IMR-90 (cell line): ENCODE measurements at regions not wholly inside any gene's neighbourhood (a gene's known extent, or its start where the extent isn't known, plus 50 kb on each side); places are given as distances from the start of the nearest gene placed in this dataset.

Experiments used
- ATAC-seq: fragments of 200-7000 bp; cut with Tn5 transposase; 2 replicates; pipeline ENCODE4 v1.9.1; 2020; ENCODE audit warnings: low read depth, mild to moderate bottlenecking, moderate library complexity
- BruUV-seq: library from RNA; stranded (reverse); fragments of 400-500 nt; replicated peaks from 2 replicates; lab custom pipeline; 2021; lab: Mats Ljungman, UMichigan
- CTCF ChIA-PET: fragments of 300-600 bp; formaldehyde crosslinking; extraction: SDS; loops from one replicate; lab custom pipeline; 2021; ENCODE audit warnings: antibody characterized with exemption; lab: Yijun Ruan, JAX
- POLR2A ChIA-PET: fragments of 300-600 bp; sonication (Branson Sonifier 250); formaldehyde crosslinking; loops from one replicate; lab custom pipeline; 2022; ENCODE audit warnings: antibody characterized with exemption; ENCODE audit not compliant: unreplicated experiment; lab: Charles Lee
- DNase-seq: peaks from one replicate; pipeline ENCODE4 v3.0.0; 2013
- H2AFZ ChIP-seq: replicated peaks from 2 replicates; pipeline ENCODE3; 2013; ENCODE audit warnings: low read length, mild to moderate bottlenecking; ENCODE audit not compliant: poor library complexity
- H2AK5ac ChIP-seq: 2 replicates; pipeline ENCODE4 v1.6.1; 2013; ENCODE audit warnings: low read depth, low read length, inconsistent platforms
- H2AK9ac ChIP-seq: replicated peaks from 2 replicates; pipeline ENCODE3; 2013; ENCODE audit warnings: mild to moderate bottlenecking, low read depth, low read length, moderate library complexity; ENCODE audit not compliant: poor library complexity
- H2BK120ac ChIP-seq: 2 replicates; pipeline ENCODE4 v1.6.1; 2013; ENCODE audit warnings: low read depth, low read length, inconsistent platforms
- H2BK15ac ChIP-seq: 3 replicates; pipeline ENCODE4 v1.6.1; 2013; ENCODE audit warnings: low read depth, low read length, inconsistent platforms
- H2BK20ac ChIP-seq: 2 replicates; pipeline ENCODE4 v1.6.1; 2013; ENCODE audit warnings: low read depth, mild to moderate bottlenecking, inconsistent platforms, low read length, moderate library complexity
- H2BK5ac ChIP-seq: 2 replicates; pipeline ENCODE4 v1.6.1; 2013; ENCODE audit warnings: mild to moderate bottlenecking, low read depth, low read length, inconsistent platforms; ENCODE audit not compliant: poor library complexity, severe bottlenecking
- H3K14ac ChIP-seq: replicated peaks from 2 replicates; pipeline ENCODE4 v1.6.1; 2013; ENCODE audit warnings: low read depth, low read length, inconsistent platforms
- H3K18ac ChIP-seq: 2 replicates; pipeline ENCODE4 v1.6.1; 2013; ENCODE audit warnings: low read depth, low read length, control low read depth
- H3K23ac ChIP-seq: 2 replicates; pipeline ENCODE4 v1.6.1; 2013; ENCODE audit warnings: low read depth, low read length, inconsistent platforms
- H3K27ac ChIP-seq: 2 replicates; pipeline ENCODE4 v1.5.1; 2013; ENCODE audit warnings: mild to moderate bottlenecking, control low read depth, low read length; ENCODE audit not compliant: insufficient read depth
- H3K27me3 ChIP-seq: 2 replicates; pipeline ENCODE4 v1.6.1; 2013; ENCODE audit warnings: low read length; ENCODE audit not compliant: control insufficient read depth, insufficient read depth
- H3K36me3 ChIP-seq: 2 replicates; pipeline ENCODE4 v1.6.1; 2013; ENCODE audit warnings: low read length, mixed read lengths; ENCODE audit not compliant: control insufficient read depth, insufficient read depth
- H3K4ac ChIP-seq: 2 replicates; pipeline ENCODE4 v1.6.1; 2013; ENCODE audit warnings: low read depth, low read length, inconsistent platforms
- H3K4me1 ChIP-seq: 2 replicates; pipeline ENCODE4 v1.6.1; 2013; ENCODE audit warnings: low read length, mixed read lengths; ENCODE audit not compliant: control insufficient read depth, insufficient read depth
- H3K4me2 ChIP-seq: 2 replicates; pipeline ENCODE4 v1.6.1; 2013; ENCODE audit warnings: low read depth, mild to moderate bottlenecking, control low read depth, low read length, moderate library complexity
- H3K4me3 ChIP-seq: 2 replicates; pipeline ENCODE4 v1.5.1; 2013; ENCODE audit warnings: low read depth, mild to moderate bottlenecking, control low read depth, low read length, moderate library complexity; ENCODE audit not compliant: insufficient read depth
- H3K56ac ChIP-seq: 2 replicates; pipeline ENCODE4 v1.6.1; 2013; ENCODE audit warnings: low read length, inconsistent platforms; ENCODE audit not compliant: insufficient read depth; ENCODE audit errors: extremely low read depth
- H3K79me1 ChIP-seq, 2 experiments: 2 replicates each; pipeline ENCODE4 v1.6.1; 2013; ENCODE audit warnings: low read length in 2 of 2, inconsistent platforms in 1 of 2, low read depth in 1 of 2
- H3K9ac ChIP-seq: 2 replicates; pipeline ENCODE4 v1.6.1; 2013; ENCODE audit warnings: low read depth, low read length, control low read depth
- H3K9me1 ChIP-seq: 2 replicates; pipeline ENCODE4 v1.6.1; 2013; ENCODE audit warnings: low read length, inconsistent platforms; ENCODE audit not compliant: insufficient read depth
- H3K9me3 ChIP-seq: 2 replicates; pipeline ENCODE4 v1.6.1; 2013; ENCODE audit warnings: low read length; ENCODE audit not compliant: control insufficient read depth, insufficient read depth
- H4K20me1 ChIP-seq: 2 replicates; pipeline ENCODE4 v1.6.1; 2013; ENCODE audit warnings: low read length, inconsistent platforms; ENCODE audit not compliant: insufficient read depth
- H4K5ac ChIP-seq: 2 replicates; pipeline ENCODE4 v1.6.1; 2013; ENCODE audit warnings: mild to moderate bottlenecking, low read depth, low read length, control low read depth
- H4K8ac ChIP-seq, 2 experiments: 2 replicates each; pipeline ENCODE4 v1.6.1; 2013; ENCODE audit warnings: low read depth in 2 of 2, low read length in 2 of 2, control low read depth in 1 of 2, inconsistent platforms in 1 of 2
- H4K91ac ChIP-seq: 2 replicates; pipeline ENCODE4 v1.6.1; 2013; ENCODE audit warnings: low read depth, low read length, inconsistent platforms; ENCODE audit not compliant: insufficient read depth
- BHLHE40 ChIP-seq: fragments of 150-350 bp; IDR thresholded peaks from 2 replicates; pipeline ENCODE4 v1.6.1; 2016; ENCODE audit warnings: mild to moderate bottlenecking, low read depth, low read length
- CEBPB ChIP-seq: IDR thresholded peaks from 2 replicates; pipeline ENCODE4 v1.6.1; 2012; ENCODE audit warnings: low read depth, low read length, improper control_type of control experiment
- ELK1 ChIP-seq: fragments of 150-350 bp; IDR thresholded peaks from 2 replicates; pipeline ENCODE4 v1.6.1; 2016; ENCODE audit warnings: low read depth, mild to moderate bottlenecking, low read length, moderate library complexity, borderline replicate concordance
- FOS ChIP-seq: fragments of 150-350 bp; IDR thresholded peaks from 2 replicates; pipeline ENCODE4 v1.6.1; 2016; ENCODE audit warnings: low read depth, low read length
- MXI1 ChIP-seq: IDR thresholded peaks from 2 replicates; pipeline ENCODE4 v1.6.1; 2012; ENCODE audit warnings: low read depth, mild to moderate bottlenecking, low read length, moderate library complexity, borderline replicate concordance
- NFE2L2 ChIP-seq: fragments of 150-350 bp; IDR thresholded peaks from 2 replicates; pipeline ENCODE4 v1.6.1; 2016; ENCODE audit warnings: low read depth, mild to moderate bottlenecking, low read length
- RAD21 ChIP-seq: IDR thresholded peaks from 2 replicates; pipeline ENCODE4 v1.6.1; 2012; ENCODE audit warnings: low read length, improper control_type of control experiment
- RCOR1 ChIP-seq: IDR thresholded peaks from 2 replicates; pipeline ENCODE4 v1.6.1; 2012; ENCODE audit warnings: mild to moderate bottlenecking, low read length, improper control_type of control experiment; ENCODE audit not compliant: insufficient replicate concordance
- USF2 ChIP-seq: fragments of 150-350 bp; IDR thresholded peaks from 2 replicates; pipeline ENCODE4 v1.6.1; 2017; ENCODE audit warnings: mild to moderate bottlenecking, antibody characterized with exemption, low read length, low read depth
- WGBS, 2 experiments: methylation state at CpG; one replicate each; pipeline versions ENCODE4 v1.1.5 to v1.1.7; 2013; ENCODE audit warnings: missing lambda C conversion rate in 2 of 2; ENCODE audit not compliant: insufficient read length in 1 of 2; ENCODE audit errors: extremely low coverage in 2 of 2; 5-methylcytosine and 5-hydroxymethylcytosine counted together
- dilution Hi-C: fragments of 300-500 bp; cut with HindIII; formaldehyde crosslinking; loops from one replicate; pipeline ENCODE4 v1.14.3; 2018; ENCODE audit warnings: low sequenced_read_pairs; ENCODE audit not compliant: unreplicated experiment
- in situ Hi-C: fragments of 300-500 bp; cut with MboI; formaldehyde crosslinking; loops from 3 replicates; pipeline ENCODE4 v1.14.3; 2019; ENCODE audit warnings: low sequenced_read_pairs, inconsistent platforms, mixed read lengths
- intact Hi-C: fragments of 100-400 bp; cut with micrococcal nuclease; formaldehyde crosslinking; loops from 2 replicates; pipeline ENCODE4 v1.10.0; 2022

GRCh38 chr5:82551840-82552385, 273.8 kb upstream of the RPS23 start:
- H3K9me3 ChIP-seq, result no peaks in the 10 kb centered on the region
- H3K4ac ChIP-seq, result no peak overlapping the region
- ATAC-seq, result no peak
- no peak overlapping the region for H3K23ac ChIP-seq
- no peak overlapping the region for H2BK15ac ChIP-seq
- no peaks in the 10 kb centered on the region for H3K9me1 ChIP-seq
- no peak overlapping the region for H4K91ac ChIP-seq
- H4K20me1 ChIP-seq, result no peaks in the 10 kb centered on the region
- no peak overlapping the region for H4K8ac ChIP-seq
- no peak overlapping the region for H2BK20ac ChIP-seq
- H4K5ac ChIP-seq, result no peak overlapping the region
- intact Hi-C loops (no loop called here), in situ Hi-C loops (no loop called here), dilution Hi-C loops (no loop called here)
- no peak overlapping the region for H3K4me3 ChIP-seq
- no peak overlapping the region for H2AK9ac ChIP-seq
- no peak overlapping the region for H3K14ac ChIP-seq
- no TSS peak for BruUV-seq
- H3K56ac ChIP-seq, result no peak overlapping the region
- no peaks in the 10 kb centered on the region for H3K4me1 ChIP-seq
- ChIA-PET POLR2A (no interaction called here), CTCF (no interaction called here)
- H3K27ac ChIP-seq, result no peak overlapping the region
- no peak overlapping the region for H3K18ac ChIP-seq
- H2AK5ac ChIP-seq, result no peak overlapping the region
- H2BK5ac ChIP-seq, result no peak overlapping the region
- no peak overlapping the region for H3K4me2 ChIP-seq
- WGBS, 2 experiments, result no CpG with 5 or more reads among the region's 4 CpGs
- no peak for TF ChIP-seq CEBPB
- no peak for TF ChIP-seq RAD21
- no peak for TF ChIP-seq RCOR1
- no peak for TF ChIP-seq NFE2L2
- TF ChIP-seq MXI1, result no peak
- TF ChIP-seq FOS, result no peak
- no peak for TF ChIP-seq ELK1
- no peak for TF ChIP-seq USF2
- no peak for TF ChIP-seq BHLHE40
- H3K27me3 ChIP-seq, result no peaks in the 10 kb centered on the region; the same call in 1 of the 2 replicates
- H3K36me3 ChIP-seq, result no peaks in the 10 kb centered on the region
- DNase-seq, result no peak
- H3K9ac ChIP-seq, result no peak overlapping the region
- H2BK120ac ChIP-seq, result no peak overlapping the region
- no peaks in the 10 kb centered on the region for H3K79me1 ChIP-seq
- no peak overlapping the region for H2AFZ ChIP-seq
